ENCODE measurements at regions not wholly inside any gene's neighbourhood (a gene's known extent, or its start where the extent isn't known, plus 50 kb on each side); places are given as distances from the start of the nearest gene placed in this dataset.

DNA sequence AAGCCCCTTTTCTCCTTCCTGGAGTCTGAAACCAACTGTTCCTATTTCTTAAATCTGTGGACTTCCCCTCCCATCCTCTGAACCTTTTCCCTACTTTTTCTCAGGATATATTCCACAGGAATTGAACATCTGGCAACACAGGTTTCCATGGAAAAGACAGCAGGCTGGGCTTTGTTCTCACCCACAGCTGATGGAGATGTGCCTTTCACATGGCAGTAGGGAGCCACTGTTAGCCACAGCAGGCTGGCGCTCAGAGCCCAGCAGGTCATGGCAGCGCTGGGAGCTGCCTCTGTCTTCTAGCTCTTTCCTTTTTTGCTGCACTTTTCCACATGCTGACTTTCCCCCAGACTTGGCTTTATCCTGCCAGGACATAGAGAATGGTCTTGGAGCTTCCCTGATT, 116.4 kb upstream of the NLRP1 start:
- Histone ChIP-seq H3K36me3 (ENCODE audit: control insufficient read depth in 4 of 4, insufficient read depth in 3 of 4, low read depth in 1 of 4, low read length in 3 of 4) (no peaks in the 10 kb centered on the region), H3K4me3 (ENCODE audit: low read depth in 1 of 3, low read length in 3 of 3) (no peak overlapping the region), H3K9ac (ENCODE audit: low read depth in 1 of 2, low read length in 2 of 2) (no peak overlapping the region), H3K27me3 (ENCODE audit: control insufficient read depth in 4 of 4, insufficient read depth in 4 of 4, low read length in 3 of 4) (peaks cover 0 to 4% (median 0%) of the 10 kb centered on the region in 4 donors), H3K9me3 (ENCODE audit: control insufficient read depth in 4 of 4, low read length in 3 of 4) (peaks cover 4 to 16% (median 9%) of the 10 kb centered on the region in 4 donors), H3K4me1 (ENCODE audit: control insufficient read depth in 4 of 4, insufficient read depth in 4 of 4, low read length in 3 of 4) (no peaks in the 10 kb centered on the region), H3K27ac (ENCODE audit: low read depth in 1 of 2, low read length in 2 of 2) (no peak overlapping the region)
- 54% methylated on average over 2 of the region's 2 CpGs for WGBS
- no peak for DNase-seq (ENCODE audit: low spot score)
- TF ChIP-seq NR2F2 (IDR thresholded peaks at IDR 0.05) (no peak), ATF3 (IDR thresholded peaks at IDR 0.05) (no peak)

GRCh38 chr17:5701381-5701780, 117.1 kb upstream of the NLRP1 start:
- Histone ChIP-seq H3K4me3 (ENCODE audit: low read depth in 1 of 3, low read length in 3 of 3) (no peak overlapping the region), H3K27ac (ENCODE audit: low read depth in 1 of 2, low read length in 2 of 2) (no peak overlapping the region), H3K4me1 (ENCODE audit: control insufficient read depth in 4 of 4, insufficient read depth in 4 of 4, low read length in 3 of 4) (no peaks in the 10 kb centered on the region), H3K36me3 (ENCODE audit: control insufficient read depth in 4 of 4, insufficient read depth in 3 of 4, low read depth in 1 of 4, low read length in 3 of 4) (no peaks in the 10 kb centered on the region), H3K27me3 (ENCODE audit: control insufficient read depth in 4 of 4, insufficient read depth in 4 of 4, low read length in 3 of 4) (peaks cover 0 to 4% (median 0%) of the 10 kb centered on the region in 4 donors), H3K9me3 (ENCODE audit: control insufficient read depth in 4 of 4, low read length in 3 of 4) (peaks cover 4 to 16% (median 9%) of the 10 kb centered on the region in 4 donors), H3K9ac (ENCODE audit: low read depth in 1 of 2, low read length in 2 of 2) (no peak overlapping the region)
- no peak for TF ChIP-seq MAX (IDR thresholded peaks at IDR 0.05)
- TF ChIP-seq FOXA2 (IDR thresholded peaks at IDR 0.05) = no peak
- no peak for TF ChIP-seq HNF4G (IDR thresholded peaks at IDR 0.05)
- TF ChIP-seq NR2F2 (IDR thresholded peaks at IDR 0.05) = no peak
- TF ChIP-seq SP1 (IDR thresholded peaks at IDR 0.05) = no peak
- TF ChIP-seq JUND (IDR thresholded peaks at IDR 0.05) = no peak
- no peak for TF ChIP-seq EGR1 (IDR thresholded peaks at IDR 0.05; ENCODE audit: low read depth in 2 of 2)
- TF ChIP-seq REST (IDR thresholded peaks at IDR 0.05) = no peak
- no peak for TF ChIP-seq ATF3 (IDR thresholded peaks at IDR 0.05)
- no peak for TF ChIP-seq RXRA (IDR thresholded peaks at IDR 0.05)
- TF ChIP-seq GABPA (IDR thresholded peaks at IDR 0.05 in 1 of 2, conservative IDR thresholded peaks at IDR 0.05 in 1 of 2) = no peak
- TF ChIP-seq, protein P1, sequence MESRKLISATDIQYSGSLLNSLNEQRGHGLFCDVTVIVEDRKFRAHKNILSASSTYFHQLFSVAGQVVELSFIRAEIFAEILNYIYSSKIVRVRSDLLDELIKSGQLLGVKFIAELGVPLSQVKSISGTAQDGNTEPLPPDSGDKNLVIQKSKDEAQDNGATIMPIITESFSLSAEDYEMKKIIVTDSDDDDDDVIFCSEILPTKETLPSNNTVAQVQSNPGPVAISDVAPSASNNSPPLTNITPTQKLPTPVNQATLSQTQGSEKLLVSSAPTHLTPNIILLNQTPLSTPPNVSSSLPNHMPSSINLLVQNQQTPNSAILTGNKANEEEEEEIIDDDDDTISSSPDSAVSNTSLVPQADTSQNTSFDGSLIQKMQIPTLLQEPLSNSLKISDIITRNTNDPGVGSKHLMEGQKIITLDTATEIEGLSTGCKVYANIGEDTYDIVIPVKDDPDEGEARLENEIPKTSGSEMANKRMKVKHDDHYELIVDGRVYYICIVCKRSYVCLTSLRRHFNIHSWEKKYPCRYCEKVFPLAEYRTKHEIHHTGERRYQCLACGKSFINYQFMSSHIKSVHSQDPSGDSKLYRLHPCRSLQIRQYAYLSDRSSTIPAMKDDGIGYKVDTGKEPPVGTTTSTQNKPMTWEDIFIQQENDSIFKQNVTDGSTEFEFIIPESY (IDR thresholded peaks at IDR 0.05) = no peak
- TF ChIP-seq, protein P2, sequence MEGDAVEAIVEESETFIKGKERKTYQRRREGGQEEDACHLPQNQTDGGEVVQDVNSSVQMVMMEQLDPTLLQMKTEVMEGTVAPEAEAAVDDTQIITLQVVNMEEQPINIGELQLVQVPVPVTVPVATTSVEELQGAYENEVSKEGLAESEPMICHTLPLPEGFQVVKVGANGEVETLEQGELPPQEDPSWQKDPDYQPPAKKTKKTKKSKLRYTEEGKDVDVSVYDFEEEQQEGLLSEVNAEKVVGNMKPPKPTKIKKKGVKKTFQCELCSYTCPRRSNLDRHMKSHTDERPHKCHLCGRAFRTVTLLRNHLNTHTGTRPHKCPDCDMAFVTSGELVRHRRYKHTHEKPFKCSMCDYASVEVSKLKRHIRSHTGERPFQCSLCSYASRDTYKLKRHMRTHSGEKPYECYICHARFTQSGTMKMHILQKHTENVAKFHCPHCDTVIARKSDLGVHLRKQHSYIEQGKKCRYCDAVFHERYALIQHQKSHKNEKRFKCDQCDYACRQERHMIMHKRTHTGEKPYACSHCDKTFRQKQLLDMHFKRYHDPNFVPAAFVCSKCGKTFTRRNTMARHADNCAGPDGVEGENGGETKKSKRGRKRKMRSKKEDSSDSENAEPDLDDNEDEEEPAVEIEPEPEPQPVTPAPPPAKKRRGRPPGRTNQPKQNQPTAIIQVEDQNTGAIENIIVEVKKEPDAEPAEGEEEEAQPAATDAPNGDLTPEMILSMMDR (IDR thresholded peaks at IDR 0.05; ENCODE audit: low read depth, low read length, missing input control) = no peak
- TF ChIP-seq RAD21 (IDR thresholded peaks at IDR 0.05) = no peak
- no peak for TF ChIP-seq HNF4A (conservative IDR thresholded peaks at IDR 0.05)
- TF ChIP-seq TAF1 (conservative IDR thresholded peaks at IDR 0.05) = no peak
- no peak for TF ChIP-seq FOXA1 (IDR thresholded peaks at IDR 0.05)
- no peak for TF ChIP-seq YY1 (IDR thresholded peaks at IDR 0.05)
- DNase-seq (ENCODE audit: low spot score) = no peak
- 63% methylated on average over 3 of the region's 3 CpGs for WGBS
